Stimulated activated CD8-positive, alpha-beta memory T cell treated with anti-CD3 and anti-CD28 coated beads, Interleukin-12 subunit alpha, Interleukin-12 subunit beta, amount 100 ng/mL, for 1 hour (primary cell): ENCODE measurements at regions not wholly inside any gene's neighbourhood (a gene's known extent, or its start where the extent isn't known, plus 50 kb on each side); places are given as distances from the start of the nearest gene placed in this dataset.
"Not testable (repeated sequence)": the region's sequence is repeated elsewhere in the genome, so short reads cannot be mapped to it uniquely, and the experiment has no call there.

ENCODE experiments used
- DNase-seq: peaks from one replicate; pipeline ENCODE4 v3.0.0-alpha.2; 2020; ENCODE audit warnings: low read depth

DNA sequence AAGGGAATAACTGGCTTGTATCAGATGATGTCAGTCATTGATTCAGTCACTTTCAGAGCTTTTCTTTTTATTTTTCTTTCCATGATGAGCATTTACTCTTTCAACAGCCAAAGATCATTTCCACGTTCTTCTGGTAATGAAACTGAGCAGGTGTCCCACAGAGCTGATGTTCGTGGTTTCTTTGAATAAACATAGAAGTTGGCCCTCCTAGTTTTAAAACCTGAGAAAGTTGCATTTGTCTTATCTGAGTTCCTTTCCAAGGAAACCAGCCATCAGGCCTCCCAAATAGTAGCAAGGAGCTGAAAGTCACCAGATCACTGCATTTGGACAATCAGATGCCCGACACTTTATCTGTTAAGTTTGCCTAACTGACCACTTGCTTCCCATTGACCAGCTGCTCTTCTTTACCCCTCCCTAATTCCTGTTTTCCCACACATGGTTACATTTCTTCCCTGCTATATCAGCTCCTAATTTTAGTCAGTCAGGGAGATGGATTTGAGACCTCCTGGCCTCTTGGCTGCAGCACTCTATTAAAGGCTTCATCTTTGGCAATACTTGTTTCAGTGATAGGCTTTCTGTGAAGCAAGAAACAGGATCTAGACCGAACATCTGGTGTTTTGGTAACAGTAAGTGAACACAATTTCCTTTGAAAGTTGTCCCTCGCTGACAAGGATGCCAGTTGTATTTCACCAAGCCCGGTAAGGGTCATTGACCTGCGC lies 420.8 kb downstream of the CHSY3 start:
- no peak for DNase-seq

DNA sequence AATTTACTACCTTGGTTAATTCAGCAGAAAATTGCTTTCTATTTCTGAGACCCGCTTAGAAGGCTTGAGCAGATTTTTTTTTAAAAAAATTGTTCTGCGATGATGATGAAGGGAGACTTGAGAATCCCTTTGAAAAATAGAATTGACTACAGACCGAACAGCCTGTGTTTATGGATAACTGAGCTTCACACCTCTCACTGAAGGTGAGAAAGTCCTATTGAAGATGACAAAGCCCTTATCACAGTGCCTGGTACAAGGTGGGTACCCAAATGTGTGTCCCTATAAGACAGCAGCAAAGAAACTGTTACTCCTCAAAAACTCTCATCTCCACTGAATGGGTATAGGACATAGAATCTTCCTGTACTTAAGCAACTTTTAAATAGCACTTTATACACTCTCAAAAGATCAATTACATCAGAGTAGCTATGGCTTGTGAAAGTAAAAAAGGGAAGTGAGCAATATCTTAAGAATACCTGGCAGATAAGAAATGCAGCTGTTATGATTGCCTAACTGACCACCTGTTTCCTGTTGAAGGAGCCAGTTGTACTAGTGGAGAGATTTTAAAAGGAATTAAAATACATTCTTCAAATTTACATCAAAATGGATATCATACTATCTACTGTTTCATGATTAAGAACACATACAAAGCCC lies 419.7 kb downstream of the CHSY3 start:
- DNase-seq = no peak

GRCh38 chr5:130321931-130322330 lies 417.7 kb downstream of the CHSY3 start:
- no peak for DNase-seq

DNA sequence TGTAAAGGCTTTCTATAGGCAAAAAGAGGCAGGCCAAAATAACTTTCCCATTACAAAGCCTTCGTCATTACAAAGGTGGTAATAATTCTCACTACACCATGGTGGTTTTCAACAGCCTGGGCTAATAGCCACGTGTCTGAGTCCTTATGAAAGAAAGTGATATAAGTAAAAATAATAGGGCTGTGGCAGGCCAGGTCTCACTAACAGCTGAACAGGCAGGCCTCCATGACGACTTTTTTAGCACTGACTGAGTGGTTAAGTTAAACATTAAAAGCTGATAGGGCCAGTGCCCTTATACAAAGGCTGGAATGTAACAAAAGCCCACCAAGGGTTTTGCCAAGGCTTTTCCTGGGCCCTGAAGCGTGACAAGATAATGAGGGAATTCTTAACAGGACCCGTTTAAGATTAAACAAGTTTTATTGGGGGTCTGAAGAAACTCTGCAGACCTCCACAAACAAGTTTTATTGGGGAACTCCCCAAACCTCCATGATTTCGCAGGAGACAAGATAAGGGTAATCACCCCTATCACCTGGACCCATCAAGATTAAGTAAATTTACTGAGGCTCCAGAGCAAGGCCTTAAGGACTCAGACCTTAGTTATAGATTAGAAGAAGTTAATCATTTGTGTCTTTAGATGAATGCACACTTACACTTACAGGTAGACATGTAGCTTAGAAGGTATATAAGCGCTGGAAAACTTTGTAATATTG lies 412.9 kb downstream of the CHSY3 start:
- no peak for DNase-seq

GRCh38 chr5:130295235-130295634 lies 391.0 kb downstream of the CHSY3 start:
- DNase-seq = no peak

DNA sequence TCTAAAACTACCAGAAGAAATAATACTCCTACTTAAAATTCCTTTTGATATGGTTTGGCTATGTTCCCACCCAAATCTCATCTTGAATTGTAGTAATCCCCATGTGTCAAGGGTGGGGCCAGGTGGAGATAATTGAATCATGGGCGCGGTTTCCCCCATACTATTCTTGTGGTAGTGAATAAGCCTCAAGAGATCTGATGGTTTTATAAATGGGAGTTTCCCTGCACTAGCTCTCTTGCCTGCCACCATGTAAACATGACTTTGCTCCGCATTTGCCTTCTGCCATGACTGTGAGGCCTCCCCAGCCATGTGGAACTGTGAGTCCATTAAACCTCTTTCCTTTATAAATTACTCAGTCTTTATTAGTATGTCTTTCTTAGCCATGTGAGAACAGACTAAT lies 390.5 kb downstream of the CHSY3 start:
- DNase-seq = not testable (repeated sequence)

DNA sequence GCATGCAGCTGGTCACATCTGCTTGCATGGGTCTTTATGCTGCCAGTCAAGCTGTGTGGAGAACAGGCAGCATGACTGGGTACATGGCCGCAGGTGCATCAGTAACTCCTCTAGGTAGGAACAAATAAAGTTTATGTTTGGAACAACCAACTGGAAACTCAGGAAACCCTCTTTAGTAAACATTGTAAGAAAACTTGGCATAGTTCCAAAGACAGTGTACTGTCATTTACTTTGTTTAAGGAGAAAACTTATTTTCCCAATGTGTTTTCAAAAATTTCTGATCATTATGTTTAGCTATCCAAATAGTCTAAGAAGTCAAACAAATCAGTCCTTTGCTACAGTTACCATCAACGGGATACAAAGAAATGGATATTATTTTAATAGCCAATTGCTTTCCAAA lies 386.0 kb downstream of the CHSY3 start:
- DNase-seq = no peak

DNA sequence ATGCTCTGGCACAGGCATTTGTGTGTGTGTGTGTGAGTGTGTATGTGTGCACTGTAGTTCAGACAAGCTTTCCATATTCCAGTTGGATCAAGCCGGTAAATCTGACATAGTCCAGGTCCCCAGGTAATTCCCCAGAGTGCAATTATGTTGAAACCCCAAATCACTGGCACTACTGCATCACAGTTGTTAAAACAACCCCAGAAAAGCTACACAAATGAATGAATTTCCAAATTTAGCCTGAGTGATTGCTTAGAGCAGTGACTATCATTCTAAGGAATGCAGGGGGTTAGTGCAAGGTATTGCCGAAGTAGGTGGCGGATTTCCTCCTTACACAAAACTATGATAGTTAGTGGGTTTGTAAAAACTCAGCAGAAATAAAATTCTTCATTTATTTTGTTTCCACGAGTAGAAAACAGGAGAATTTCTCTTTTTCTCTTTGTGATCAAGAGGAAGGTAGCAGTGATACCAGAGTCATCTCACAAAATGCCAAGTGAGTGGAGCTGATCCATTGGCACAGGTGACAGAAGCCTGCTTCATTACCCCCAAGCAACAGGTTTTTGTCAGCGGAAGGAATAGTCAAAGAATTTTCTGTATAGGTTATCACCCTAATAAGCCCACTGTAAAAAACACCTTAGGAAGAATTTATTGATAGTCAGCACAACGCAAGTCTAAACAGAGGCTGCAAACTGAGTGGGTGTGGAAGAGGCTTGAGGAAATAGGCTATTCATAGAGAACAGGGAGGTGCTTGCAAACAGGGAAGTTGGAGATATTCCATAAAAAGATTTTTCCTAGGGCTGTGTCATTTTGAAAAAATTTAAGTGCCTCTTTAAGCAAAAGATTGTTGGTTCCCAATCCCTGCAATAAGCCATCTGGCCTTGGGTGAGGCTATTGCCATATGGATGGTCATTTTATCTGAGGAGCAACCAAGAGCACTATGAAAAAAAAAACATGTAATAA lies 385.1 kb downstream of the CHSY3 start:
- no peak for DNase-seq

- no peak for DNase-seq
These were observed 383.2 kb downstream of the CHSY3 start for GRCh38 chr5:130287438-130287837.

DNA sequence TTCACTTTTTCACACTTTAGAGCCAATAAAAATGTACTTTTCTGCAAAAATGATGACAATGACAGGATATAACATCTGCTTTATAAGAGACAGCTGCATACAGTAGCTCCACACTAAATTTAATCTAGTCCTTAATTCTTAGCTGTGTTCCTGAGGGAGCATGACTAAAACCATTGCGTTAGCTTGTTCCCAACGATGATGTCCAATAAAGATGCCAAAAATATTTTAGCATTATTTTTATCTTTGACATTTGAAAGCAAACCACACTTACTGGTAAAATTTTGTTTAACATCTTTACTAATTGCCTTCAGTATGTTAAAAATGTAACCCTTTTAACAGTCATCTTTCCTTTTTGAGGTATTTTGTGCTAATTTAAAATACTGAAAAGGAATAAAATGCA lies 382.7 kb downstream of the CHSY3 start:
- DNase-seq = no peak

DNA sequence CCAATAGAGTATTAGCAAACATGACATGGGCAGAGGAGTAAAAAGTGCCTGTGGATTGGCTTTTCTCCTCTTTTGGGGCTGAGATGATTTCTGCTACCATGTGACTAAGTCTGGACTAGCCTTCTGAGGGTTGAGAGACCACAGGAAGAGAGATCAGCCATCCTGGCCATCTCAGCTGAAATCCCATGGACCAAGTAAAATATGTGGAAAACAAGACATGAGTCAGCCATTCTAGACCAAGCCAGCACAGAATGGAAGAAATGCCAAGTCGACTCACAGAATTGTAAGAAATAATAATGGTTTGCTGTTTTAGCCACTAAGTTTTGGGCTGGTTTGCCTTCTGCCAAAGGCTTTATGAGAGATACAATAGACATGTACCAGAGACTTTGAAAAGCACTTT lies 377.8 kb downstream of the CHSY3 start:
- DNase-seq = no peak

- no peak for DNase-seq
These were observed 376.4 kb downstream of the CHSY3 start for GRCh38 chr5:130280528-130281217.

- DNase-seq = no peak
These were observed 375.1 kb downstream of the CHSY3 start for GRCh38 chr5:130279386-130279785.

DNA sequence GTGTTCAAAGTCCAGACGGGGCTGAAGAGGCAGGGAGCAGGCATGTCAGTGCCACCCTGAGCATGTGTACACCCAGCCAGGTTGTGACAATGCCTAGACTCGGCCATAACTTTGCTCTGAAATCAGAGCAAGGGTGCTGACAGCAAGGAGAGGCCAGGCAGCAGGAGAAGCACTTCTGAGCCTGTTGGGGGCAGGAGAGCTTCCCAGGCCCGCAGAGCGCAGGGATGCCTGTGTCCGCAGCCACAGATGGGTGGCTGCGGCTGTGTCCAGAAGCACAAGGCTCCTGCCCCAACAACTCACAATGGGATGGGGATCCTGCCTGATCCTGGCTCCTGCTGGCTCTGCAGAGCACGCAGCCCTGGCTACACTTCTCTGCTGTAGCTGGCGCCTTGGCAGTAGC lies 373.9 kb downstream of the CHSY3 start:
- no peak for DNase-seq

DNA sequence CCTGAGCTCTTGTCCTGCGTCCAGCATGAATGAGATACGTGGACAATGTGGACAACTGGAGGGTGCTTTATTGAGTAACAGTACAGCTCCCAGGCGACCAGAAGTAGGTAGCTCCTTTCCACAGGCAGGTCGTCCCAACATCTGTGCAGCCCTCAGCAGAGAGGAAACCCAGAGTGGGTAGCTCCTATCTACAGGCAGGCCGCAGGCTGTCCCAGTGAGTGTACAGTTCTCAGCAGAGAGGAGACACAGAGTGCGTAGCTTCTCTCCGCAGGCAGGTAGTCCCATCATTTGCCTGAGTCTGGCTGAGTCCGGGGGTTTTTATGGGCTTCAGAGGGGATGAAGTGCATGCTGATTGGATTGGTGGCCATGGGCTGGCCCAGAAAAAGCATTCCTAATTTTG lies 373.3 kb downstream of the CHSY3 start:
- DNase-seq = no peak

DNA sequence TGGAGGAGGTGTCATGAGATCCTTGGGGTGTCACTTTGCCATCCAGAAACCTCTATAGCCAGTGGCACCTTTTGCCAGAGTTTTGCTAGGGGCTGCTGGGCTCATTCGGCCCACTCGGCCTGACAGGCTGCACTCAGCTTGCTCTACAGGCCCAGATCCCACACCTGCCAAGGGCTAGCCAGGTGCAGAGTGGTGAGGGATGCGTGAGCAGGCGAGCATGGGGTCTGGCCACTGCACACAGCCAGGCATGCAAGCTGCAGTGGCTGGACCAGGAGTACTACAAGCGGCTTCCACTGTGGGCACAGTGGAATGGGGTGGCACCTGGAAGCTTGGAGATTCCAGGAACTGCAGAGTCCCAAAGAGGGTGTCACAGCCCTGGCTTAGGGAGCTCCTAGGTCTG lies 372.7 kb downstream of the CHSY3 start:
- DNase-seq = no peak

DNA sequence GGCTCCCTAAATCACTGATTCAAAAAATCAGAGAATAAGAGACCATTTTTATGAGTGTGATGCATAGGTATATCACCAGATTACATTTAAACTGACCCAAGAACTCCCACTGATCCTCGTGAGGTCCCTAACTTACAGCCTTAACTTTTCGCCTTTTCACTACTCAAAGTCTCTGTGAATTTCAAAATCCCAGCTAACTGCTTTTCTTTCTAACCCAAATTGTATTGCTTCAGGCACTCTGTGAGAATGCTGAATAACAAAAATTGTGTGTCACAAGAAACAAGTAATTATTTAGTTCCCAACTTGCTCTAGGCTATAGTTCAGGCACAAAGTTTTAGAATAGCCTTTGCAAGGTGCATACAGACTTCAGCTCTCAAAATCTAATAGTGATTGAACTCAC lies 368.6 kb downstream of the CHSY3 start:
- DNase-seq = no peak

DNA sequence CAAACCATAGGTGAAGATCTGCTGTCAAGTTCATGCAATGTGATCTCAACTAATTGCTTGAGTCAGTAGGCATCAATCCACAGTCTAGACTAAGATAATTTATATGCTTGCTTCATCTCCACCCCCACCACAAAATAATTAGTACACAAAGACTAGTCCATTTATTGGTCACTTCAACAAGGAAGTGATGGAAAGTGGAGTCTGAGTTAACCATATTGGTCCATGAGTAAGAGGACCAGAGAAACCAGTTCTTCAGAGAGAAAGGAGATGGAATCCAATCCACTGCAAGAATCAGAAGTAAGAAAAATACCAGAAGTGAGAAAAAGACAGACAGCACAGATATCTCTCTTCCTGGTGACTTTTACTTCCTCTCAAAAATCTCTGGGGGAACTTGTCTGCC lies 366.5 kb downstream of the CHSY3 start:
- no peak for DNase-seq

DNA sequence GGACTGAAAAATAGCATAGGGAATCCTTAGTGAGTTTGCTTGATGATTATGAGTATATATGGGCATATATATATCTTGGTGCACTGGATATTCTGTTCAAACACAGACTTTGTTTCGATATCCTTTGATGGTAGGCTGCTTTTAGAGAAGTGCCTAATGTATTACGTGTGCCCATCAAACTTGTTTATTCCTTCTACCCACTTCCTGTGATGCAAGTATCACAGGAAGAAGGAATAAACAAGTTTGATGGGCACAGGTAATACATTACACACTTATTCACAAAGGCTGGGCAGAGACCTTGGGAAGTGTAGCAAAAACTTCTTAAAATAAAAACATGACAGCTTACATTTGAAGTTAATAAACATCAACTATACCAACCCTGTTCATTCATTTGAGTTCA lies 364.2 kb downstream of the CHSY3 start:
- DNase-seq = no peak

DNA sequence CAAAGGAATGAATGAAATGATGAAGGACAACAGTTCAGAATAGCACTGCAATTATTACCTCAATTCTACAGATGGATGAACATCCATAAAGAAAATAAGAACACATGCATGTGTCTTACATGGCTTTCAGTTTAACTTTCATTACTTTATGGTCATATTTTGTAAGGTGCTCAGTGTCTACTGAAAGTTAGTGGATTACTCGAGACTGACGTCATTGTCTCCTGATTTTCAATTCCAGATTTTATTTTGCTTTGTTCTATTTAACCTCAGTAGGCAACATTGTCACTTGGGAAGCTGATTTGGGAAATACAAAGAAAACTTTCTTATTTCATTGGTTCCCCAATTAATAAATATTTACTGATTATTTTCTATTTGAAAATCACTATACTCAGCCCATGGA lies 363.7 kb downstream of the CHSY3 start:
- no peak for DNase-seq

GRCh38 chr5:130260481-130260880 lies 356.2 kb downstream of the CHSY3 start:
- DNase-seq = no peak

GRCh38 chr5:130251931-130252330 lies 347.7 kb downstream of the CHSY3 start:
- no peak for DNase-seq
